HepG2 (cell line): ENCODE measurements at regions not wholly inside any gene's neighbourhood (a gene's known extent, or its start where the extent isn't known, plus 50 kb on each side); places are given as distances from the start of the nearest gene placed in this dataset.
A peak's percentile ranks its signal among the peaks of the same experiment; 100 is the strongest.

Experiments
- ATAC-seq: fragments of 200-7000 bp; cut with Tn5 transposase; 3 replicates; pipeline ENCODE4 v1.9.1; 2020; ENCODE audit warnings: mild to moderate bottlenecking, moderate library complexity
- BruUV-seq: library from RNA; stranded (reverse); fragments of 400-500 nt; replicated peaks from 2 replicates; lab custom pipeline; 2021; lab: Mats Ljungman, UMichigan
- CTCF ChIA-PET: fragments of 300-600 bp; formaldehyde crosslinking; extraction: SDS; loops from one replicate; lab custom pipeline; 2021; ENCODE audit warnings: low total read pairs, inconsistent platforms, low intra/inter-chr PET ratio; lab: Yijun Ruan, JAX
- POLR2A ChIA-PET: fragments of 350-600 bp; sonication (Branson Sonifier 250); formaldehyde crosslinking; loops from one replicate; lab custom pipeline; 2020; ENCODE audit warnings: antibody characterized with exemption, inconsistent platforms; lab: Yijun Ruan, JAX
- DNase-seq: peaks from one replicate; pipeline ENCODE4 v3.0.0-alpha.2; 2015; ENCODE audit warnings: low spot score
- FAIRE-seq: peaks from 3 replicates; lab custom pipeline; 2011; peaks lifted over from hg19 to GRCh38; lab: Jason Lieb, UNC
- H2AFZ ChIP-seq: one replicate; pipeline ENCODE4 v1.6.1; 2011; ENCODE audit warnings: low read length, inconsistent platforms
- H3K27ac ChIP-seq: fragments of 300-600 bp; 3 replicates; pipeline ENCODE4 v1.8.0; 2011; ENCODE audit warnings: mixed run types, mild to moderate bottlenecking, mixed read lengths, low read length, inconsistent platforms; ENCODE audit not compliant: insufficient read depth; ENCODE audit errors: extremely low read length
- H3K27me3 ChIP-seq, 2 experiments: fragments of 200-600 bp in 1 of 2; 2 replicates in 1 of 2; 3 replicates in 1 of 2; pipeline versions ENCODE4 v1.6.0 to v1.8.0; 2011; ENCODE audit warnings: low read length in 2 of 2, mild to moderate bottlenecking in 2 of 2, moderate library complexity in 2 of 2, inconsistent platforms in 1 of 2; ENCODE audit not compliant: insufficient read depth in 2 of 2, control insufficient read depth in 1 of 2
- H3K36me3 ChIP-seq, 2 experiments: fragments of 200-600 bp in 1 of 2; replicated peaks in 1 of 2; 2 replicates in 1 of 2; 3 replicates in 1 of 2; pipeline versions ENCODE4 v1.5.1 to v1.8.0; 2011; ENCODE audit warnings: low read length in 2 of 2, inconsistent platforms in 1 of 2; ENCODE audit not compliant: insufficient read depth in 2 of 2, control insufficient read depth in 1 of 2
- H3K4me1 ChIP-seq: 2 replicates; pipeline ENCODE4 v1.5.1; 2012; ENCODE audit warnings: low read length, inconsistent platforms; ENCODE audit not compliant: insufficient read depth
- H3K4me2 ChIP-seq: 2 replicates; pipeline ENCODE4 v1.6.0; 2011; ENCODE audit warnings: low read depth, low read length, inconsistent platforms
- H3K4me3 ChIP-seq, 3 experiments: fragments of 200-600 bp in 1 of 3; sonication (generic), shearing (Covaris generic) in 1 of 3; replicated peaks in 1 of 3; 2 replicates each; pipeline ENCODE4 v1.5.1; 2011 to 2016; ENCODE audit warnings: low read length in 3 of 3, inconsistent platforms in 2 of 3, low read depth in 2 of 3, mild to moderate bottlenecking in 2 of 3, control low read depth in 1 of 3, mixed read lengths in 1 of 3; ENCODE audit not compliant: insufficient read depth in 1 of 3
- H3K79me2 ChIP-seq: one replicate; pipeline ENCODE4 v1.6.1; 2011; ENCODE audit warnings: low read length, inconsistent platforms; ENCODE audit not compliant: insufficient read depth
- H3K9ac ChIP-seq: 2 replicates; pipeline ENCODE4 v1.6.0; 2011; ENCODE audit warnings: mild to moderate bottlenecking, low read depth, low read length, inconsistent platforms; ENCODE audit not compliant: insufficient read depth
- H3K9me3 ChIP-seq: 2 replicates; pipeline ENCODE4 v1.5.1; 2012; ENCODE audit warnings: mild to moderate bottlenecking, low read length
- H4K20me1 ChIP-seq: 2 replicates; pipeline ENCODE4 v1.6.0; 2011; ENCODE audit warnings: inconsistent platforms, mild to moderate bottlenecking, low read length, moderate library complexity; ENCODE audit not compliant: insufficient read depth
- FOXC1 ChIP-seq: sonication (generic); formaldehyde crosslinking; IDR thresholded peaks from 2 replicates; pipeline ENCODE4 v1.8.0; 2022; ENCODE audit warnings: mild to moderate bottlenecking, missing genetic modification reagents, borderline replicate concordance
- KDM5B ChIP-seq: sonication (generic); formaldehyde crosslinking; IDR thresholded peaks from 2 replicates; pipeline ENCODE4 v1.4.0; 2020; ENCODE audit warnings: missing genetic modification reagents, mild to moderate bottlenecking, borderline replicate concordance
- MAFF ChIP-seq: IDR thresholded peaks from 2 replicates; pipeline ENCODE4 v1.6.1; 2011; ENCODE audit warnings: low read depth, low read length, improper control_type of control experiment
- MAFK ChIP-seq, 2 experiments: IDR thresholded peaks in 1 of 2; conservative IDR thresholded peaks in 1 of 2; 2 replicates each; pipeline ENCODE4 v1.6.1; 2011; ENCODE audit warnings: improper control_type of control experiment in 2 of 2, low read length in 2 of 2
- MIER2 ChIP-seq: IDR thresholded peaks from 2 replicates; pipeline ENCODE4 v1.6.1; 2016; ENCODE audit warnings: missing biosample characterization, missing genetic modification reagents
- ZFX ChIP-seq: sonication (generic); formaldehyde crosslinking; IDR thresholded peaks from 2 replicates; pipeline ENCODE4 v1.4.0; 2020; ENCODE audit warnings: mild to moderate bottlenecking, low read depth, missing genetic modification reagents, moderate library complexity
- ZMYM4 ChIP-seq: sonication (generic); formaldehyde crosslinking; IDR thresholded peaks from 2 replicates; pipeline ENCODE4 v1.8.1; 2023; ENCODE audit warnings: mild to moderate bottlenecking, missing genetic modification reagents
- ZSCAN5A ChIP-seq: sonication (generic); formaldehyde crosslinking; IDR thresholded peaks from 2 replicates; pipeline ENCODE4 v1.8.0; 2022; ENCODE audit warnings: mild to moderate bottlenecking, missing genetic modification reagents, borderline replicate concordance
- WGBS: methylation state at CpG from one replicate; pipeline ENCODE4 v1.1.6; 2017; ENCODE audit warnings: low lambda C conversion rate; 5-methylcytosine and 5-hydroxymethylcytosine counted together
- in situ Hi-C: cut with HindIII; loops from 2 replicates; pipeline ENCODE4 v1.10.0; 2017; ENCODE audit warnings: low pct_unique_long_range_greater_than_20kb; ENCODE audit not compliant: extremely low pct_ligation_motif_present
- intact Hi-C: fragments of 100-400 bp; cut with micrococcal nuclease; formaldehyde crosslinking; loops from one replicate; pipeline ENCODE4 v1.10.0; 2022; ENCODE audit not compliant: unreplicated experiment

- TF ChIP-seq FOXC1 (CRISPR knock-in tag), result no peak
- TF ChIP-seq KDM5B (CRISPR knock-in tag), result no peak
- TF ChIP-seq ZMYM4 (CRISPR knock-in tag), result no peak
- no peak for TF ChIP-seq ZSCAN5A (CRISPR knock-in tag)
- no peak for TF ChIP-seq MIER2 (CRISPR knock-in tag)
Observed at GRCh38 chr18:73952296-73952946, 195.2 kb downstream of the FBXO15 start (continued).

GRCh38 chr18:73950116-73950700 is 197.4 kb downstream of the FBXO15 start:
- POLR2A ChIA-PET, result no interaction called here
- Histone ChIP-seq H3K4me1 (no peaks in the 10 kb centered on the region), H3K4me3 (no peak overlapping the region)
- no TSS peak for BruUV-seq
- no peak for TF ChIP-seq ZFX (CRISPR knock-in tag)
- TF ChIP-seq MAFK (conservative IDR thresholded peaks at IDR 0.05 in 1 of 2, IDR thresholded peaks at IDR 0.05 in 1 of 2; ENCODE audit: low read length in 2 of 2), result peak; percentile 88 to 93
- peak; percentile 91 for TF ChIP-seq MAFF
- TF ChIP-seq, all 625 proteins: peak for 2
- H3K79me2 ChIP-seq, result no peaks in the 10 kb centered on the region
- H3K9me3 ChIP-seq, result no peaks in the 10 kb centered on the region
- no peak overlapping the region for H2AFZ ChIP-seq
- in situ Hi-C loops, result no loop called here
- CTCF ChIA-PET, result no interaction called here
- no peak overlapping the region for H3K27ac ChIP-seq
- WGBS, result 63% methylated on average over 2 of the region's 2 CpGs
- no peak for ATAC-seq
- H3K36me3 ChIP-seq, result no peaks in the 10 kb centered on the region
- DNase-seq, result no peak
- H3K4me2 ChIP-seq, result no peak overlapping the region
- H3K27me3 ChIP-seq, result peaks cover 1 to 5% of the 10 kb centered on the region in 2 experiments; a peak in 2 of 5 replicates
- H3K9ac ChIP-seq, result no peak overlapping the region
- no peaks in the 10 kb centered on the region for H4K20me1 ChIP-seq
- no peak for FAIRE-seq
- intact Hi-C loops, result no loop called here
